Prostate gland (tissue), 2 donors: ENCODE measurements at regions not wholly inside any gene's neighbourhood (a gene's known extent, or its start where the extent isn't known, plus 50 kb on each side); places are given as distances from the start of the nearest gene placed in this dataset.

Experiments
- POLR2A ChIP-seq: fragments of 450-650 bp; IDR thresholded peaks from one replicate; pipeline ENCODE4 v1.6.1; 2016; ENCODE audit warnings: antibody characterized with exemption, mild to moderate bottlenecking
- POLR2AphosphoS5 ChIP-seq: sonication (generic); formaldehyde crosslinking; IDR thresholded peaks from one replicate; pipeline ENCODE4 v1.6.1; 2017; ENCODE audit warnings: antibody characterized with exemption
- TF ChIP-seq, protein P1 (sequence below), 4 experiments: fragments of 200-600 bp in 2 of 4; fragments of 450-650 bp in 2 of 4; sonication (generic) in 2 of 4; IDR thresholded peaks; 1 replicate in 3 of 4; 2 replicates in 1 of 4; pipeline ENCODE4 v1.5.1; 2016 to 2019; ENCODE audit warnings: antibody characterized with exemption in 4 of 4, mild to moderate bottlenecking in 2 of 4, moderate library complexity in 2 of 4

GRCh38 chr4:182169987-182170386 is 73.2 kb upstream of the TENM3 start:
- TF ChIP-seq, protein P1, sequence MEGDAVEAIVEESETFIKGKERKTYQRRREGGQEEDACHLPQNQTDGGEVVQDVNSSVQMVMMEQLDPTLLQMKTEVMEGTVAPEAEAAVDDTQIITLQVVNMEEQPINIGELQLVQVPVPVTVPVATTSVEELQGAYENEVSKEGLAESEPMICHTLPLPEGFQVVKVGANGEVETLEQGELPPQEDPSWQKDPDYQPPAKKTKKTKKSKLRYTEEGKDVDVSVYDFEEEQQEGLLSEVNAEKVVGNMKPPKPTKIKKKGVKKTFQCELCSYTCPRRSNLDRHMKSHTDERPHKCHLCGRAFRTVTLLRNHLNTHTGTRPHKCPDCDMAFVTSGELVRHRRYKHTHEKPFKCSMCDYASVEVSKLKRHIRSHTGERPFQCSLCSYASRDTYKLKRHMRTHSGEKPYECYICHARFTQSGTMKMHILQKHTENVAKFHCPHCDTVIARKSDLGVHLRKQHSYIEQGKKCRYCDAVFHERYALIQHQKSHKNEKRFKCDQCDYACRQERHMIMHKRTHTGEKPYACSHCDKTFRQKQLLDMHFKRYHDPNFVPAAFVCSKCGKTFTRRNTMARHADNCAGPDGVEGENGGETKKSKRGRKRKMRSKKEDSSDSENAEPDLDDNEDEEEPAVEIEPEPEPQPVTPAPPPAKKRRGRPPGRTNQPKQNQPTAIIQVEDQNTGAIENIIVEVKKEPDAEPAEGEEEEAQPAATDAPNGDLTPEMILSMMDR (IDR thresholded peaks at IDR 0.05) = no peak
- TF ChIP-seq POLR2A (no peak), POLR2AphosphoS5 (no peak)
